ENCODE measurements at regions not wholly inside any gene's neighbourhood (a gene's known extent, or its start where the extent isn't known, plus 50 kb on each side); places are given as distances from the start of the nearest gene placed in this dataset.

GRCh38 chr9:119761812-119762211 is 392.6 kb upstream of the BRINP1 start:
- Histone ChIP-seq H3K27ac (ENCODE audit: low read depth in 1 of 2, low read length in 2 of 2) (no peak overlapping the region), H3K4me1 (ENCODE audit: control insufficient read depth in 4 of 4, insufficient read depth in 4 of 4, low read length in 3 of 4) (no peaks in the 10 kb centered on the region), H3K9ac (ENCODE audit: low read depth in 1 of 2, low read length in 2 of 2) (no peak overlapping the region), H3K27me3 (ENCODE audit: control insufficient read depth in 4 of 4, insufficient read depth in 4 of 4, low read length in 3 of 4) (peaks cover 0 to 9% (median 2%) of the 10 kb centered on the region in 4 donors), H3K4me3 (ENCODE audit: low read depth in 1 of 3, low read length in 3 of 3) (no peak overlapping the region), H3K36me3 (ENCODE audit: control insufficient read depth in 4 of 4, insufficient read depth in 3 of 4, low read depth in 1 of 4, low read length in 3 of 4) (no peaks in the 10 kb centered on the region), H3K9me3 (ENCODE audit: control insufficient read depth in 4 of 4, low read length in 3 of 4) (no peaks in the 10 kb centered on the region)
- 65% methylated on average over 2 of the region's 2 CpGs for WGBS
- DNase-seq (ENCODE audit: low spot score): no peak
- TF ChIP-seq FOXA1 (IDR thresholded peaks at IDR 0.05) (no peak), TAF1 (conservative IDR thresholded peaks at IDR 0.05) (no peak), RXRA (IDR thresholded peaks at IDR 0.05) (no peak), JUND (IDR thresholded peaks at IDR 0.05) (no peak), GABPA (IDR thresholded peaks at IDR 0.05 in 1 of 2, conservative IDR thresholded peaks at IDR 0.05 in 1 of 2) (no peak), FOXA2 (IDR thresholded peaks at IDR 0.05) (no peak), SP1 (IDR thresholded peaks at IDR 0.05) (no peak), HNF4A (conservative IDR thresholded peaks at IDR 0.05) (no peak), EGR1 (IDR thresholded peaks at IDR 0.05; ENCODE audit: low read depth in 2 of 2) (no peak), RAD21 (IDR thresholded peaks at IDR 0.05) (no peak), HNF4G (IDR thresholded peaks at IDR 0.05) (no peak), NR2F2 (IDR thresholded peaks at IDR 0.05) (no peak), REST (IDR thresholded peaks at IDR 0.05) (no peak), ZBTB33 (IDR thresholded peaks at IDR 0.05) (no peak), YY1 (IDR thresholded peaks at IDR 0.05) (no peak)

GRCh38 chr9:119758990-119759389 is 389.8 kb upstream of the BRINP1 start:
- no peak for TF ChIP-seq HNF4A (conservative IDR thresholded peaks at IDR 0.05)
- no peak for TF ChIP-seq GABPA (IDR thresholded peaks at IDR 0.05 in 1 of 2, conservative IDR thresholded peaks at IDR 0.05 in 1 of 2)
- TF ChIP-seq EGR1 (IDR thresholded peaks at IDR 0.05; ENCODE audit: low read depth in 2 of 2): no peak
- no peak for TF ChIP-seq TAF1 (conservative IDR thresholded peaks at IDR 0.05)
- TF ChIP-seq FOXA2 (IDR thresholded peaks at IDR 0.05): no peak
- no peak for TF ChIP-seq YY1 (IDR thresholded peaks at IDR 0.05)
- TF ChIP-seq FOXA1 (IDR thresholded peaks at IDR 0.05): no peak
- no peak for TF ChIP-seq MAX (IDR thresholded peaks at IDR 0.05)
- no peak for TF ChIP-seq RAD21 (IDR thresholded peaks at IDR 0.05)
- TF ChIP-seq HNF4G (IDR thresholded peaks at IDR 0.05): no peak
- TF ChIP-seq REST (IDR thresholded peaks at IDR 0.05): no peak
- no peak for TF ChIP-seq ATF3 (IDR thresholded peaks at IDR 0.05)
- TF ChIP-seq CTCF (IDR thresholded peaks at IDR 0.05; ENCODE audit: low read depth, low read length, missing input control): no peak
- no peaks in the 10 kb centered on the region for H3K9me3 ChIP-seq (ENCODE audit: control insufficient read depth in 4 of 4, low read length in 3 of 4)
- H3K36me3 ChIP-seq (ENCODE audit: control insufficient read depth in 4 of 4, insufficient read depth in 3 of 4, low read depth in 1 of 4, low read length in 3 of 4): no peaks in the 10 kb centered on the region
- no peak overlapping the region for H3K9ac ChIP-seq (ENCODE audit: low read depth in 1 of 2, low read length in 2 of 2)
- no peak overlapping the region for H3K27ac ChIP-seq (ENCODE audit: low read depth in 1 of 2, low read length in 2 of 2)
- no peak overlapping the region for H3K4me3 ChIP-seq (ENCODE audit: low read depth in 1 of 3, low read length in 3 of 3)
- H3K27me3 ChIP-seq (ENCODE audit: control insufficient read depth in 4 of 4, insufficient read depth in 4 of 4, low read length in 3 of 4): peaks cover 0 to 9% (median 0%) of the 10 kb centered on the region in 4 donors
- 45% methylated on average over 5 of the region's 5 CpGs for WGBS
- H3K4me1 ChIP-seq (ENCODE audit: control insufficient read depth in 4 of 4, insufficient read depth in 4 of 4, low read length in 3 of 4): no peaks in the 10 kb centered on the region
- no peak for DNase-seq (ENCODE audit: low spot score)

All from liver (tissue), 8 donors.